SH-SY5Y (cell line): ENCODE measurements at regions not wholly inside any gene's neighbourhood (a gene's known extent, or its start where the extent isn't known, plus 50 kb on each side); places are given as distances from the start of the nearest gene placed in this dataset.

Experiments
- GATA2 ChIP-seq: IDR thresholded peaks from 2 replicates; pipeline ENCODE4 v1.6.1; 2011; ENCODE audit warnings: mild to moderate bottlenecking, low read depth, low read length
- GATA3 ChIP-seq: IDR thresholded peaks from 2 replicates; pipeline ENCODE4 v1.6.1; 2011; ENCODE audit warnings: low read depth, mild to moderate bottlenecking, low read length, moderate library complexity

DNA sequence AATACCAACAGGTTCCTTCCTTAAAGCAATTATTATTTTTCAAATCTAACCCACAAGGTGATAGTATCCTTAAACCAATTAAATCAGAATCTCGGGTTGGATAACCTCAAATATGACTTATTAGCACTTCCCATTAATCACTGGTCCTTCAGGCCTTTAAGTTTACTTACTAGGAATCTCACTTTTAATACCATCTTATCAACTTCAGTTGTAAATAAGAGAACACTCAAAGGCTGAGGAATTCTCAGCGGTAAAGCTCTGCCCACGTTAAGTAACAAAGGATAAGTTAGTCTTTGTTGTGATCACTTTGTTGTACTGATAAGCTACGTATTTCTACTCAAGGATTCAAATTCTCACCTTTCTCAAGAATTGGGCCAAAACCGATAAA is 82.0 kb downstream of the OR2B2 start:
- no peak for TF ChIP-seq GATA2

DNA sequence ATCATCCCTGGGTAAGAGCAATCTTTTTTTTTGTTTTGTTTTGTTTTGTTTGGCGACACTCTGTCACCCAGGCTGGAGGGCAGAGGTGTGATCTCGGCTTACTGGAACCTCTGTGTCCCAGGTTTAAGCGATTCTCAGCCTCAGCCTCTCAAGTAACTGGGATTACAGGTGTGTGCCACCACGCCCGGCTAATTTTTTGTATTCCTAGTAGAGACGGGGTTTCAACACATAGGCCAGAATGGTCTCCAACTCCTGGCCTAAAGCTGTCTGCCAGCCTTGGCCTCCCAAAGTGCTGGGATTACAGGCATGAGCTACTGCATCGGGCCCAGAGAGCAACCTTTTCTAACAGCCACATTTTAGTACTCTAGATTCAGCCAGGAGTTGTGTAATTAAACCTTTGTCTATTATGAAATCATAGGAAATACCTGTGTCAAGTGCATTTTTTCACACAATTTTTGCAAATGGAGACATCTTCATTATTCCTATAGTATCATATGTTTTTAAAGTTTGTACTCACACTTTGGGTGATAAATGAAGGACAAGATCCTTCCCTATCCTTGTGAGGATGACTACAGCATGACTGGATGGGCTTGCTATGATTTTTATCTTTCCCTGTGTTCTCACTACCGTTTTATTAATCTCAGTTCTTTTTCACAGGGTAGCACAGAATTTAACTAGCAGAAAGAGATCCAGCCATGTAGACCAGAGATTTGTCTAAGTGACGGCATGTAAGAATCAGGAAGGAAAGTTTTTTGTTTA is 82.6 kb downstream of the OR2B2 start:
- no peak for TF ChIP-seq GATA3

GRCh38 chr6:27825025-27825793 is 87.0 kb downstream of the OR2B2 start:
- TF ChIP-seq GATA3 (no peak), GATA2 (no peak)

GRCh38 chr6:27816906-27817305 is 95.3 kb downstream of the OR2B2 start:
- TF ChIP-seq GATA2 (no peak), GATA3 (no peak)

DNA sequence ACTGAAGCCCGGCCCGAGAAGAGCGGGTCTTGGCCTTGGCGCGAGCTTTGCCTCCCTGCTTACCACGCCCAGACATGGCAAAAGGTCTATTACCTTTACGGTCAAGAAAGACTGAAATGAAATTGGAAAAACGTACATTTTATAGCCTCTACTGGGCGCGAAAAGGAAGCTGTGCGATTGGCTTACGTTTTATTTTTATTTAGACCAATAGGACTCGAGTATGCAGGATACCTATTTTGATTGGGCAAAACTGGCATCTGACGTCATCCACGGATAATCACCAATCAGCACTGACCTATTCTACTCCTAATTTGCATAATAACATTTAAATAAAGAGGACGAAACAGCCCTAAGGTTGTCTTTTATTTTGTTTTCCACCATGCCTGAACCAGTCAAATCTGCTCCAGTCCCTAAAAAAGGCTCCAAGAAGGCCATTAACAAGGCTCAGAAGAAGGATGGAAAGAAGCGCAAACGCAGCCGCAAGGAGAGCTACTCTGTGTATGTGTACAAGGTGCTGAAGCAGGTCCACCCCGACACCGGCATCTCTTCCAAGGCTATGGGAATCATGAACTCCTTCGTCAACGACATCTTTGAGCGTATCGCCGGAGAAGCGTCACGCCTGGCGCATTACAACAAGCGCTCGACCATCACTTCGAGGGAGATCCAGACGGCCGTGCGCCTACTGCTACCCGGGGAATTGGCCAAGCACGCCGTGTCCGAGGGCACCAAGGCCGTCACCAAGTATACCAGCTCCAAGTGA is 97.4 kb downstream of the OR2B2 start:
- no peak for TF ChIP-seq GATA2
- no peak for TF ChIP-seq GATA3

DNA sequence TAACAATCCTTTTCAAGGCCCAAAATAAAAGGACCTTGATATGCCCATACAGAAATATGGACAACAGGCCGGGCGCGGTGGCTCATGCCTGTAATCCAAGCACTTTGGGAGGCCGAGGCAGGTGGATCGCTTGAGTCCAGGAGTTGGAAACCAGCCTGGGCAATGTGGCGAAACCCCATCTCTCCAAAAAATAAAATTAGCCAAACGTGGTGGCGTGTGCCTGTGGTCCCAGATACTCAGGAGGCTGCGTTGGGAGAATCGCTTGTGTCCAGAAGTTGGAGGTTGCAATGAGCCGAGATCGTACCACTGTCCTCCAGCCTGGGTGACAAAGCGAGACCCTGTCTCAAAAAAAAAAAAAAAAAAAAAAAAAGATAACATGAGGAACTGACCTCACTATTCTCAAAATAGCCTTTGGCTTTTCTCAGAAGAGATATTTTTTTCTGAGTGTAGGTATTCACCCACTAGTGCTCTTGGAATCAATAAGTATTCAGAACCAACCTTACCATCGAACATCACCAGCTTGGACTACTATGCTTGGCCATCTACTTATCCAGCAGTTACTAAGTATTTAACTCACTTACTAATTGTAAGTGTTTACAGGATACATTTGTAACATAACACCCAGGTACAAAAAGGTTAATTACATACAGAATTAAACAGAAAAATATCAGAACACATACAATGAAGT is 99.2 kb downstream of the OR2B2 start:
- TF ChIP-seq GATA3 (no peak), GATA2 (no peak)

GRCh38 chr6:27812078-27812804 is 100.0 kb downstream of the OR2B2 start:
- TF ChIP-seq GATA2, result no peak
- no peak for TF ChIP-seq GATA3

DNA sequence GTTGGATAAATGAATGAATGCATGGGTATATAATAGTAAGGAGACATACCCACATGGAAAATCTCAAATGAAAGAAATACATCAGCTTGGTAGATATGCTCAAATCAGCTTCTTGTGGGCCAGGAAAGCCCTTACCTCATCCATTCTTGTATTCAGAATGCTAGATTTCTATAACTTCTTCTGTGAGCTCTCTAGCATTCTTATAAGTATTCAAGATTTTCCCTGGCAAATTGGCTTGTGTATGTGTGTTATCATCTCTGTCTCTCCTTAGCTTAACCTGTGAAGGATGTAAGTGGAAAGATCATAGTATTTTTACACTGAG is 100.8 kb downstream of the OR2B2 start:
- TF ChIP-seq GATA2 (no peak), GATA3 (no peak)

DNA sequence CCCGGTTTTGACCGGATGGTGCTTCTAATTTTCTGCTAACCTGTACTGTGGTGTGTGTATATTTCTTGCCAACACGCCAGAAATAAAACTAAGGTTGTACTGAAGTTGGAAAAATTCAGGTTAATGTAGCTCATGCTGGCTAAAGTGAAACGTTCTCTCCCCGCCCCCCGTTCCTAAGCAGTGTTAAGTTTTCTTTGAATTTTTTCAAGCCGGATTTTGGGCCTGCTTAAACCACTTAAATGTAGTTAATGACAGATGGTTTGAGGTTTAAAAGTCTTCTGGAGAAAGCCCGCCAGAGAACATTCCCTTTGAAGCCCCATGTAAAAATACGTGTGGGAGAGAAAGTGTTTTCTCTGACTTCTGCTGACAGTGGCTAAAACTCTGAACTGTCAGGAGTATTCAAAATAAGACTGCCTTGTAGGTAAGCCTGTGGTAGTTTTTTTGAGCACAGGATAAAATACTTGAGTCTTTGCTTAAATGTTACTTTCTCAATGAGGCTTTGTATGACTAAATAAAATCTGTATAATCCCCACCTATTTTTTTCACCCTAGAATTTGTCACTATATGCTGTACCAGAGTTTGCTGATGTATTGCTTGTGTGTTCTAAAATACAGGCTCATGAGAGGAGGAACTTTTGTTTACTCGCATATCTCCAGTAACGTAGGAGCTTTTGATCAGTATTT is 101.3 kb downstream of the OR2B2 start:
- TF ChIP-seq GATA2, result no peak
- TF ChIP-seq GATA3, result no peak

DNA sequence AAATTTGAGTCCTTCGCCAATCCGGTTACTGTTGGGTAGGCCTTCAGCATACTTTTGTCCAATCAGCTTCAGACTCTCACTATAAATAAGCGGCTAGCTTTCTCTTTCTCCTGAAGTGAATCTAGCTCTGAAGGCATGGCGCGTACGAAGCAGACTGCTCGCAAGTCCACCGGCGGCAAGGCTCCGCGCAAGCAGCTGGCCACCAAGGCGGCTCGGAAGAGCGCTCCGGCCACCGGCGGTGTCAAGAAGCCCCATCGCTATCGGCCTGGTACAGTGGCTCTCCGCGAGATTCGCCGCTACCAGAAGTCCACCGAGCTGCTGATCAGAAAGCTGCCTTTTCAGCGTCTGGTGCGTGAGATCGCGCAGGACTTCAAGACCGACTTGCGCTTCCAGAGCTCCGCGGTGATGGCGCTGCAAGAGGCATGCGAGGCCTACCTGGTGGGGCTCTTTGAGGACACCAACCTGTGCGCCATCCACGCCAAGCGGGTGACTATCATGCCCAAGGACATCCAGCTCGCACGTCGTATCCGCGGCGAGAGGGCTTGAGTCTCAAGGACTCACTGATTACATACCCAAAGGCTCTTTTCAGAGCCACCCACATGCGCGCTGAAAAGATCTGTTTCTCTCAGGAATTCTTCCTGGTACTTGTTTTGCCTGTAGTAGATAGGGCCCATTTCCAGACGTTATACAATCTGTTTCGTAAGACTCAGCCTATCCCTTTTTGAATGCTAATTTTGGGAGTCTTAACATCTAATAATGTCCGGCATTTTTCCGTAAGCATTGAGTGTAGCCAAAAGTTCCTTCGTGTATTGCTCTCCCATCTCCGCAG is 102.0 kb downstream of the OR2B2 start:
- TF ChIP-seq GATA3, result no peak
- no peak for TF ChIP-seq GATA2

DNA sequence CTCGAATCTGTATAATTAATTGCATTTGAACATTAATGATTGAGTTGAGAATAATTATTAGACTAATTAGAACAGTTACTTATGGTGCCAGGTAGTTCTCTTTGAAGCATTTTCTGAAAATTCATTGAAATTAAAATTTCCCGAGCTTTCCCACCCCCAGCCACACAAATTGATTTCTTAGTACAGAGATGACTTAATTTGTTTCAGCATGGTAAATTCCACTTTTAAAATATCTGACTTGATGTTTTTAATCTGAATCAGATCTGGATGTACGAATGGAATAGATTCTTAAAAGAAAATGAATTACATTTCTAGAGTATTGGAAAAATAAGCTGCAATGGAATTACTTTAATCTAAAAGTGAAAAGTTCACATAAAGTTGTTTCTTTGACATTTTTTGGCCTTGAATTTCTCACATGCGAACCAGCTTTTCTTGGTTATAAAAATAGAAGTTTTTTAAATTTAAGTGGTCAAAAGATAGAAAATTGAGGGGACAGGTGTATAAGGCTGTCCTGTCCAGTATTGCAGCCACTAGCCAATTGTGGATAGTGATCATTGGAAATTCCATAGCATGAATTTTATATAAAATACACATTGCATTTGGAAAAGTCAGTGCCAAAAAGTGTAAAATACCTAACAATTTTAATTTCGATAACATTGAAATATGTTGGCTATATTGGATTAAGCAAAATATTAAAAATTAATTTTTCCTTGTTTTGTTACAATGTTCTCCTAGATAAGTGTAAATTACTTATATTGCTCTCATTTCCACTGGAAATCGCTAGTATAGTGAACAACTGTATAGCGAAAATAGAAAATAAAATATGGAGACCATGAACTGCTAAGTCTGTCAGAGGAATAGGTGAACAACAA is 102.9 kb downstream of the OR2B2 start:
- no peak for TF ChIP-seq GATA3
- no peak for TF ChIP-seq GATA2
